DOHH2 (cell line): ENCODE measurements at regions not wholly inside any gene's neighbourhood (a gene's known extent, or its start where the extent isn't known, plus 50 kb on each side); places are given as distances from the start of the nearest gene placed in this dataset.

Experiments
- H3F3A ChIP-seq: fragments of 200-600 bp; sonication (generic), shearing (Covaris generic); 2 replicates; pipeline ENCODE4 v1.6.0; 2016; ENCODE audit warnings: antibody characterized with exemption, mild to moderate bottlenecking; ENCODE audit not compliant: control insufficient read depth, insufficient read depth
- H3K27ac ChIP-seq: fragments of 200-600 bp; sonication (generic); 2 replicates; pipeline ENCODE4 v1.5.1; 2014; ENCODE audit warnings: low read depth, mild to moderate bottlenecking, low read length, moderate library complexity
- H3K27me3 ChIP-seq: fragments of 200-600 bp; sonication (generic); 2 replicates; pipeline ENCODE4 v1.6.1; 2014; ENCODE audit warnings: mild to moderate bottlenecking, low read length, mixed read lengths; ENCODE audit not compliant: control insufficient read depth
- H3K36me3 ChIP-seq: fragments of 200-600 bp; sonication (generic); 2 replicates; pipeline ENCODE4 v1.6.1; 2014; ENCODE audit warnings: mild to moderate bottlenecking, low read length, moderate library complexity, mixed read lengths; ENCODE audit not compliant: control insufficient read depth
- H3K4me1 ChIP-seq: fragments of 200-600 bp; sonication (generic); 2 replicates; pipeline ENCODE4 v1.6.1; 2014; ENCODE audit warnings: mild to moderate bottlenecking, low read length, mixed read lengths; ENCODE audit not compliant: control insufficient read depth
- H3K4me2 ChIP-seq: fragments of 200-600 bp; sonication (generic); 2 replicates; pipeline ENCODE4 v1.6.0; 2014; ENCODE audit warnings: mild to moderate bottlenecking, low read length, moderate library complexity
- H3K4me3 ChIP-seq: fragments of 200-600 bp; sonication (generic); 2 replicates; pipeline ENCODE4 v1.5.1; 2014; ENCODE audit warnings: mild to moderate bottlenecking, low read length, mixed read lengths
- H3K79me2 ChIP-seq: fragments of 200-600 bp; sonication (generic); 2 replicates; pipeline ENCODE4 v1.6.1; 2014; ENCODE audit warnings: mild to moderate bottlenecking, low read length, mixed read lengths; ENCODE audit not compliant: control insufficient read depth
- H3K9me2 ChIP-seq: fragments of 200-600 bp; sonication (generic); replicated peaks from 2 replicates; pipeline ENCODE4 v1.6.1; 2014; ENCODE audit warnings: mild to moderate bottlenecking, low read length, mixed read lengths; ENCODE audit not compliant: control insufficient read depth
- H3K9me3 ChIP-seq: fragments of 200-600 bp; sonication (generic); 2 replicates; pipeline ENCODE4 v1.6.1; 2014; ENCODE audit warnings: antibody characterized with exemption, low read length, mixed read lengths; ENCODE audit not compliant: control insufficient read depth, insufficient read depth
- H4K20me1 ChIP-seq: fragments of 200-600 bp; sonication (generic); 2 replicates; pipeline ENCODE4 v1.6.0; 2014; ENCODE audit warnings: low read depth, mild to moderate bottlenecking, antibody characterized with exemption, low read length, moderate library complexity; ENCODE audit not compliant: control insufficient read depth, insufficient read depth
- EZH2phosphoT487 ChIP-seq: fragments of 200-600 bp; sonication (generic); IDR thresholded peaks from 2 replicates; pipeline ENCODE4 v1.6.1; 2017; ENCODE audit warnings: borderline replicate concordance, mild to moderate bottlenecking, antibody characterized with exemption, low read length, moderate library complexity, mixed read lengths
- TF ChIP-seq, protein P1 (sequence below): fragments of 200-600 bp; sonication (generic); IDR thresholded peaks from one replicate; pipeline ENCODE4 v1.5.1; 2014; ENCODE audit warnings: antibody characterized with exemption, mild to moderate bottlenecking, low read depth, low read length; ENCODE audit not compliant: poor library complexity, severe bottlenecking

DNA sequence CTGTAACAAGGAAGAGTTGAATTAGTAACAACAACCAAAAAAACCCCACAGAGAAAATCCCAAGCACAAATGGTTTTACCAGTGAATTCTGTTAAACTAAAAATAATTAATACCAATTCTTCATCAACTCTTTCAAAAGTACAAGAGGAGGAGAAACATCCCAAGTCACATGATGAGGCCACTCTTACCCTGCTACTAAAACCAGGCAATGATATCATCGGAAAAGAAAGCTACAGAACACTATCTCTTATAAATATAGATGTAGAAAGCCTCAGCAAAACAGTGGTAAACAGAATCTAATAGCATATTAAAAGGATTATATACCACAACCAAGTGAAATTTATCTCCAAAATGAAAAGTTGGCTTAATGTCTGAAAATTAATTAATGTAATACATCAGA is 168.1 kb upstream of the SLCO3A1 start:
- Histone ChIP-seq H3K79me2 (no peaks in the 10 kb centered on the region), H3K36me3 (no peaks in the 10 kb centered on the region), H3K9me3 (no peaks in the 10 kb centered on the region), H3K4me1 (no peaks in the 10 kb centered on the region), H3K9me2 (no peaks in the 10 kb centered on the region), H3K4me3 (no peak overlapping the region), H4K20me1 (no peaks in the 10 kb centered on the region), H3K27ac (no peak overlapping the region), H3F3A (no peaks in the 10 kb centered on the region), H3K27me3 (no peaks in the 10 kb centered on the region; the same call in 1 of the 2 replicates), H3K4me2 (no peak overlapping the region)
- TF ChIP-seq, protein P1, sequence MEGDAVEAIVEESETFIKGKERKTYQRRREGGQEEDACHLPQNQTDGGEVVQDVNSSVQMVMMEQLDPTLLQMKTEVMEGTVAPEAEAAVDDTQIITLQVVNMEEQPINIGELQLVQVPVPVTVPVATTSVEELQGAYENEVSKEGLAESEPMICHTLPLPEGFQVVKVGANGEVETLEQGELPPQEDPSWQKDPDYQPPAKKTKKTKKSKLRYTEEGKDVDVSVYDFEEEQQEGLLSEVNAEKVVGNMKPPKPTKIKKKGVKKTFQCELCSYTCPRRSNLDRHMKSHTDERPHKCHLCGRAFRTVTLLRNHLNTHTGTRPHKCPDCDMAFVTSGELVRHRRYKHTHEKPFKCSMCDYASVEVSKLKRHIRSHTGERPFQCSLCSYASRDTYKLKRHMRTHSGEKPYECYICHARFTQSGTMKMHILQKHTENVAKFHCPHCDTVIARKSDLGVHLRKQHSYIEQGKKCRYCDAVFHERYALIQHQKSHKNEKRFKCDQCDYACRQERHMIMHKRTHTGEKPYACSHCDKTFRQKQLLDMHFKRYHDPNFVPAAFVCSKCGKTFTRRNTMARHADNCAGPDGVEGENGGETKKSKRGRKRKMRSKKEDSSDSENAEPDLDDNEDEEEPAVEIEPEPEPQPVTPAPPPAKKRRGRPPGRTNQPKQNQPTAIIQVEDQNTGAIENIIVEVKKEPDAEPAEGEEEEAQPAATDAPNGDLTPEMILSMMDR = no peak
- TF ChIP-seq EZH2phosphoT487 = no peak

DNA sequence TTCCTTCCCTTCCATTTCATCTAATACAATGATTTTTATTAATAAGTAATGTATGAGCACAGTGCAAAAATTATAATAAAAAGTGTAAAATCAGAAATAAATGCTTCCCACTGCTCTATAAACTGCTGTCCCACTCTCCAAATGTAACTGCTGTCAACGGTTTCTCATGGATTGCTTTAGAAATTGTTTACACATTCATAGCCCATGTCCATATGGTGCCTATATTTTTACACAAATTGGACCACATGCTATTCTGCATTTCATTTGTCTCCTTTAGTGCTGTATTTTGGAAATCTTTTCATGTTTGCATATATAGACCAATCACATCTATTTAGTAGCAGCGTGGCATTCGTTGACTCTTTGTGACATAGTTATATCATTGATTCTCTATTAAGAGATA is 164.7 kb upstream of the SLCO3A1 start:
- Histone ChIP-seq H3K9me2 (no peaks in the 10 kb centered on the region), H3K4me3 (no peak overlapping the region), H3F3A (no peaks in the 10 kb centered on the region), H4K20me1 (no peaks in the 10 kb centered on the region), H3K79me2 (no peaks in the 10 kb centered on the region), H3K36me3 (no peaks in the 10 kb centered on the region), H3K27ac (no peak overlapping the region), H3K27me3 (no peaks in the 10 kb centered on the region), H3K9me3 (no peaks in the 10 kb centered on the region), H3K4me1 (no peaks in the 10 kb centered on the region), H3K4me2 (no peak overlapping the region)
- TF ChIP-seq, protein P1 = no peak
- TF ChIP-seq EZH2phosphoT487 = no peak

DNA sequence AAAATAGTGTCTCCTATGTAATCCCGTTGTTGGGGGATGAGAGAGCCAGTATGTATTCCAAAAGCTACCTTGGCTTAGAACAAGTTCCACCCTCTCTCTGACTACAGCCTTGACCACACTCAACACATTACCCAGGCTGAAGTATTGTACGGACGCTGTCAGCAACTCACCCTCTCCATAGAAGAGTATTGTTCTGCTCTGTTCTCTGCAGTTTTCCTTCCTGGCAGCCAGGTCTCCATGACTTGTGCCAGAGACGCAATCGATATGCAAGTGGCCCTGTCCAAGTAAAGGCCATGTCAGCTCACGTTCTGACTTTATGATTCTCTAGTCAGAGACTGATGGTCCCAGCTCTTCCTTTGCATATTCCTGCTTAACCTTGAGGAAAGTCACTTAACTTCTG is 164.1 kb upstream of the SLCO3A1 start:
- no peak overlapping the region for H3K4me2 ChIP-seq
- no peaks in the 10 kb centered on the region for H3K4me1 ChIP-seq
- H3K27me3 ChIP-seq = no peaks in the 10 kb centered on the region
- H4K20me1 ChIP-seq = no peaks in the 10 kb centered on the region
- TF ChIP-seq EZH2phosphoT487 = no peak
- TF ChIP-seq, protein P1 = no peak
- H3K36me3 ChIP-seq = no peaks in the 10 kb centered on the region
- no peak overlapping the region for H3K27ac ChIP-seq
- H3K4me3 ChIP-seq = no peak overlapping the region
- H3K9me3 ChIP-seq = no peaks in the 10 kb centered on the region
- no peaks in the 10 kb centered on the region for H3F3A ChIP-seq
- no peaks in the 10 kb centered on the region for H3K9me2 ChIP-seq
- no peaks in the 10 kb centered on the region for H3K79me2 ChIP-seq

DNA sequence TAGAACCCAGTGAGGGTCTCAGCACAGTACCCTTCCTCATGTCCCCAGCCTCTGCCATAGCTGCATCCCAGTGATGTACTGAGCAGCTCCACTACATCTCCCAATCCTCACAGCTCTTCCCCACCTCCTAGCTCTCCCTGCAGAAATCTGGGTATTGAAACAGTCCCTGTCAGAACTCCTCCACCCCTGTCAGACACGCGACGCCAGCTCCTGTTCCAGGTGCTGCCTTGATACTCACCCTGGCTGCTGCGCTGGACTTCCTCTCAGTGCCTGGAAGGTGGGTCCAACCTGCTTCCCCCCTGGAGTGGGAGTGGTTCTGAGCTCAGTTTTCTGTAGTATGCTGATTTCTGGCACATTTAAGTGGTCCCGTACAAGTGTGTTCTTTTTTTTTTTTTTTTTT is 160.9 kb upstream of the SLCO3A1 start:
- TF ChIP-seq, protein P1 = no peak
- TF ChIP-seq EZH2phosphoT487 = no peak

More for the DNA sequence above, 160.9 kb upstream of the SLCO3A1 start:
- Histone ChIP-seq H3K27me3 (no peaks in the 10 kb centered on the region), H3K4me1 (no peaks in the 10 kb centered on the region), H3K4me3 (no peak overlapping the region), H3K9me2 (no peaks in the 10 kb centered on the region), H3K9me3 (no peaks in the 10 kb centered on the region), H3F3A (no peaks in the 10 kb centered on the region), H3K79me2 (no peaks in the 10 kb centered on the region), H3K36me3 (no peaks in the 10 kb centered on the region), H3K27ac (no peak overlapping the region), H4K20me1 (no peaks in the 10 kb centered on the region), H3K4me2 (no peak overlapping the region)
